NOMO-1 treated with dmso at 0.1 percent for 144 hours (cell line): ENCODE measurements at regions not wholly inside any gene's neighbourhood (a gene's known extent, or its start where the extent isn't known, plus 50 kb on each side); places are given as distances from the start of the nearest gene placed in this dataset.

Experiments
- DNase-seq: peaks from one replicate; lab custom pipeline; 2025; ENCODE audit not compliant: unreplicated experiment; lab: John Stamatoyannopoulos, UW

- DNase-seq, result no peak
Observed at GRCh38 chr2:206212673-206213513, 53.2 kb downstream of the EEF1B2 start.

DNA sequence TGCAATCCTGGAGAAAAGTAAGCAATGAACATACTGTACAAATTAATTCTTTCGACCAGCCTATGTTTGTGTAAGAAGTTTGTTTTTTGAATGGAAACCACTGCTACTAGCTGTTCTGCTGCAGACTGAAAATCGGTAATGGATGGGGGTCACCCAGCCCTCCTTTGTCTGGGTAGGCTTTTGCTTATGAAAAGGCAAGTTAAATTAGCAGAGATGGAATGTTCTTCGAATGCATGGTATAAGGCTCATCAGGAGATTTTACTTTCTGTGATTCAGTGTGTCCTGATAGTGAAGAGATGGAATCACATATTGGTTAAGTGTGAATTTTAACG is 53.8 kb downstream of the EEF1B2 start:
- DNase-seq, result no peak

DNA sequence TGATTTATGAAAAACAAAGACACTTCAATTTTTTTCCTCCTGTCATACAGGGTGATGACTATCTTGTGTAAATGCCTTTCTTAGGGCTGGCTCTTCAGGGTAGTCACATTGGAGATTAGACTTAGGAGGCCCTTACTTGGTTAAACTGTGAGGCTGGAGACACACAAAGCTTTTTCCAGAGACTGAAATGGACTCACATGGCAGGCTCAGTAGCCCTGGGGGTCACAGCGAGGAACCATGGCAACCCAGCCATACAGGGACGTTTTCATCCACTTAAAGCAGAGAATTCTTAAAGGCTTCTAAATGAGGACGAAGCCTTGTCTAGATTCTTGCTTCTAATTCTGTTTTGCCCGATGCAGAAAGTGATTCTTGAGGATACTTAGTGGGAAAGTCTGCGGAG is 57.3 kb upstream of the ZDBF2 start:
- DNase-seq, result no peak

DNA sequence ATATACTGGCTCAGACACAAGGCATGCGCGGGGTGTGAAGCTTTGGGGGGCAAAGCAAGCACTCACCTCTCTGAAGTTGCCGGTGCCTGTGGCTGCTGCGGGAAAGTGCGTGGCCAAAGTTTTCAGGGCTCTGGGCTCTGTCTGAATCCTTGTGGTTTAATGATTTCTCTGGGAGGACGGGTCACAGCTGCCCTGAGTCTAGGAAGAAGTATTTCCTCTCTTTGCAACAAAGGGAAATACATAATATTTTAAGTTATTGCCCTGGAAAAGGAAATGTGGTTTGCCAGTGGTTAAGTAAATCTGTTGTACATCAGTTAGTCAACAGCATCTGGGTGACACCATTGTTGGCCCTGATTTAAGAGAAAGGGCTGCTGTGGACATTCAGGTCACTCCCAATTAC is 56.7 kb upstream of the ZDBF2 start:
- peak; percentile 7 for DNase-seq

DNA sequence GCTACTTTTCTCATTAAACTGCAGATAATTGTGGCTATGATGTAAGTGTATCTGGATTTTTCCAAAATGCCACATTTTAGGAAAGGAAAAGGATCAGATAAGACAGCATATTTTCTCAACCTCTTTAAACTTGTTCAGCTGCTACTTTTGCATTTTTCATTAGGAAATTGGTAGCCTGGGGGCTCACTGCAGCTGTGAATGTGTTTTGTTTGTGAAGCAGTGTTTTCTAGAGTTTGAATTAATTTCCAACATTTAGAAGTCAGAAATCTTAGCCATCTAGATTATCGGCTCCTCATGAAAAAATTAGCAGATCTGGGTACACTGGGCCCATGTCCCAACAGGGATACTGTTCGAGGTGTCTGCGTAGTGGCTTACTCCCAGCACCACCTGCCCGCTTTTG is 56.3 kb upstream of the ZDBF2 start:
- no peak for DNase-seq

DNA sequence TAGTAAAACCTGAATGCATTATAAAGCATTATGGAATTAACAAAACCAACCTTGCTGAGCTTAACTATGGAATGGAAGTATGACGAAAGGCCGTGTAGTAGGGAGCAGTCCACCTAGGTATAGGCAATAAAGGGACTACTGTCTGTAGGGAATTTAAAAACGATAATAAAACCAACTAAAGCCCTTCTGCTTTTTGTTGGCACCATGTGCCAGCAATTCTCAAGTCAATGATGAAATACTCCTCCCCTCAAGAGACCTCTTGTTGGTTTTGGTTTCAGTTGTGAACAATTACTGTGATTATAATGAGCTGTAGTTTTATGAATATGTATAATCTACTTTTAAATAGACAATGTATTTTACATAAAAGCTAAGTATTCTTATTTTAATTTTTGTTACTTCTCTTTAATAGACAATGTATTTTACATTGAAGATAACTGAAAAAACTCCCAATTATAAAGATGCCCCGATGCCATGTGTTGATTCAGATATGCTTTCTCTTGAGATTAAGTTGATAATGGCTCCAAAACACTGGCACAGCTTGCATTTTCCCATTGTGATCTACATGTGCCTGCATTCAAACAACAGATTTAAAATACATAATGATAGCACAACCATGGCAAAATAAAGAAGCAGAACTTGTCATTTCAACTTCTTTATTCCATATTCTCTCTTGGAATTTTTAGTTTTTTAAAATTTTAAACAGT is 55.5 kb upstream of the ZDBF2 start:
- DNase-seq, result peak; percentile 56

DNA sequence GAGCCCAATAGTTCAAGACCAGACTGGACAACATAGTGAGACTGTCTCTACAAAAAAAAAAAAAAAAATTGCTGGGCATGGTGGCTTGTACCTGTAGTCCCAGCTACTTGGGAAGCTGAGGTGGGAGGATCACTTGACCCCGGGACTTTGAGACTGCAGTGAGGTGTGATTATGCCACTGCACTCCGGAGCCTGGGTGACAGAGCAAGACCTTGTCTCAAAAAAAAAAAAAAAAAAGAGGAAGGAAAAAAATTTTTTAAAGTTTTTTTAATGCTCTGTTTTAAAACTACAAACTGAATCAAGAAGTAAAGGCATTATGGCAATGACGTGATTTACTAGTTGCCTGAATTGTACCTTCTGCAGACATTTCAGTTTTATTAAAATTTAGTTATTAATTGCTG is 54.5 kb upstream of the ZDBF2 start:
- peak; percentile 8 for DNase-seq

GRCh38 chr2:206220997-206221396 is 53.5 kb upstream of the ZDBF2 start:
- no peak for DNase-seq
